GM12865 (cell line): ENCODE measurements at regions not wholly inside any gene's neighbourhood (a gene's known extent, or its start where the extent isn't known, plus 50 kb on each side); places are given as distances from the start of the nearest gene placed in this dataset.

Experiments
- DNase-seq: peaks from one replicate; pipeline ENCODE4 v3.0.0; 2010; ENCODE audit warnings: low read depth
- H3K4me3 ChIP-seq: 2 replicates; pipeline ENCODE4 v1.5.1; 2011; ENCODE audit warnings: mild to moderate bottlenecking, low read depth, low read length, control low read depth
- CTCF ChIP-seq: IDR thresholded peaks from 2 replicates; pipeline ENCODE4 v1.5.1; 2011; ENCODE audit warnings: low read length, control low read depth, low read depth, inconsistent platforms; ENCODE audit not compliant: insufficient read depth; ENCODE audit errors: missing control alignments

DNA sequence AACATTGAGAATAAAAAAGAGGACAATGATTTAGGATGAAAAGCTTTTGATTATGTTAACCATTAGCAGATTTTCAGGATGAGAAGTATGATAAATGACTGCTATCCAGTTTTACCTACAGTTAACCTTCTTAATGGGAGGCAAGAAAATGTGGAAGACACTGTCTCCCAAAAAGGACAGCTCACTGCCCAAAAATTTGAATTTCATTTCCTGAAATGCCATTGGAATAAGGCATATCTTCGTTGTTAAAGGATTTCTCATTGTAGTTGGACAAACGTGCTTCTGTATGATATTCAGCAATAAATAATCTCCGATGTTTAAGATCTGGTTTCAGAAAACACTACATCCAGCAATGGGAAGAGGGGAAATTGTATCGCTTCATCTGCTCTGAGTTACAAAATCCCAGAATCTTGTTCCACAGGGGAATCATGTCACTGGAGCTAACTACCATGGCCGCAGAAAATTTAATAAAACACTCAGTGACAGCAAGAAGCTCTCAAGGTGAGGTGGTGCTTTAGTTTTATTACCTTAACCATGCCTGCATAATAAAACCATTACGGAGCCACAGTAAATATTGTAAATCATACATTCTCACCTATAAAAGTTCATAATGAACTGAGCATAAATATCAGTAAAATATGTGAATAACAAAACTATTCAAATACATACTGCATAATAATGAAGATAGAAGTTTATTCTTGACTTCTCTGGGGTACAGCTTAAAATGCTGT, 552.3 kb downstream of the PCDH7 start:
- H3K4me3 ChIP-seq = no peak overlapping the region
- no peak for DNase-seq
- TF ChIP-seq CTCF = no peak

- no peak overlapping the region for H3K4me3 ChIP-seq
- TF ChIP-seq CTCF = no peak
- DNase-seq = no peak
Observed at GRCh38 chr4:31275906-31276305, 555.7 kb downstream of the PCDH7 start.

GRCh38 chr4:31283679-31284078, 563.5 kb downstream of the PCDH7 start:
- no peak overlapping the region for H3K4me3 ChIP-seq
- no peak for TF ChIP-seq CTCF
- no peak for DNase-seq

GRCh38 chr4:31290836-31291235, 570.7 kb downstream of the PCDH7 start:
- no peak overlapping the region for H3K4me3 ChIP-seq
- TF ChIP-seq CTCF = no peak
- DNase-seq = peak; percentile 0

GRCh38 chr4:31291238-31291637, 571.1 kb downstream of the PCDH7 start:
- DNase-seq = peak; percentile 5
- TF ChIP-seq CTCF = no peak
- H3K4me3 ChIP-seq = no peak overlapping the region

DNA sequence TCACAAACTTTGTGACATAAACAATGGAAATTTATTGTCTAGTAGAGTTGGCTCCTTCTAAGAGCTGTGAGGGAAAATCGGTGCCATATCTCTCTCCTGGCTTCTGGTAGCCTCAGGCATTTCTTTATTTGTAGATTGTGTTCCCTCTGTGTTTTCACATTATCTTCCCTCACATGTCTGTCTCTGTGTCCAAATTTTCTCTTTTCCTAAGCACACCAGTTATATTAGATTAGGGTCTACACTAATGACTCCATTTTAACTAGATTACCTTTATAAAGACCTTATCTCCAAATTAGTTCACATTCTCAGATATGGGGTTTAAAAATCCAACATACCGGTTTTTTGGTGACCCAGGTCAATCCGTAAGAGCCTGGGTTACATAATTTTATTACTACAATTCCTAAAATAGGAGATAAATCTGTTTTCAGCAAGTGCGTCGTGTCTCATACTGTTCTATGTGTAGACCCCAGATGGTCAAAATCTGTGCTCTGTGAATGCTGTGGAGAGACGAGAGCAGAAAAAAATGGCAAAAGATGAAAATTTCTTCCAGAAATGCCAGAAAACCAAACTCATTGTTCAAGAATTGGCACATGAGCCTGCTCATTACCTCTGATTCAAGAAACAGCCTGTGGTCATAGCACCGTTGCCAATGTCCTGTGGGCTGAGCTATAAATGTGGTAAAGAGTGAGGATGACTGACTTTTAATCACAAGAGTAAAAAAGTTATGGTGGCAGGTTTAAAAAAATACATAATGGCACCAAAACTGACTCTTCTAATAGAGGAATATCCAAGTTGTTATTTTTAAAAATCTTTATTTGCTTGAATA, 574.7 kb downstream of the PCDH7 start:
- DNase-seq = no peak
- TF ChIP-seq CTCF = no peak
- H3K4me3 ChIP-seq = no peak overlapping the region
